GM23338 (cell line): ENCODE measurements at regions not wholly inside any gene's neighbourhood (a gene's known extent, or its start where the extent isn't known, plus 50 kb on each side); places are given as distances from the start of the nearest gene placed in this dataset.
"Not testable (repeated sequence)": the region's sequence is repeated elsewhere in the genome, so short reads cannot be mapped to it uniquely, and the experiment has no call there.

ENCODE experiments used
- ATAC-seq: fragments of 200-7000 bp; cut with Tn5 transposase; 3 replicates; pipeline ENCODE4 v1.9.1; 2020
- DNase-seq: peaks from one replicate; pipeline ENCODE4 v3.0.0-alpha.2; 2015; ENCODE audit warnings: low spot score
- H2AFZ ChIP-seq: fragments of 200-600 bp; sonication (generic); 2 replicates; pipeline ENCODE4 v1.8.0; 2016; ENCODE audit warnings: antibody characterized with exemption, mild to moderate bottlenecking, moderate library complexity
- H3F3A ChIP-seq: fragments of 200-600 bp; sonication (generic); replicated peaks from 2 replicates; pipeline ENCODE4 v1.8.0; 2017; ENCODE audit warnings: antibody characterized with exemption, mixed run types, low read depth
- H3K27ac ChIP-seq: fragments of 200-600 bp; sonication (generic); 2 replicates; pipeline ENCODE4 v1.6.1; 2016; ENCODE audit warnings: low read depth
- H3K27me3 ChIP-seq: fragments of 200-600 bp; sonication (generic); 2 replicates; pipeline ENCODE4 v1.8.0; 2016; ENCODE audit warnings: mild to moderate bottlenecking, mixed run types, moderate library complexity; ENCODE audit not compliant: insufficient read depth
- H3K36me3 ChIP-seq: fragments of 200-600 bp; sonication (generic); 2 replicates; pipeline ENCODE4 v1.8.0; 2016; ENCODE audit warnings: mild to moderate bottlenecking; ENCODE audit not compliant: insufficient read depth
- H3K4me1 ChIP-seq: fragments of 200-600 bp; sonication (generic); 2 replicates; pipeline ENCODE4 v1.8.0; 2016; ENCODE audit warnings: mild to moderate bottlenecking, moderate library complexity; ENCODE audit not compliant: insufficient read depth
- H3K4me2 ChIP-seq: fragments of 200-600 bp; sonication (generic); 2 replicates; pipeline ENCODE4 v1.7.1; 2017; ENCODE audit warnings: mixed run types
- H3K4me3 ChIP-seq: fragments of 200-600 bp; sonication (generic); 2 replicates; pipeline ENCODE4 v1.6.1; 2016; ENCODE audit warnings: mixed run types
- H3K79me2 ChIP-seq: fragments of 200-600 bp; sonication (generic); replicated peaks from 2 replicates; pipeline ENCODE4 v1.8.0; 2017; ENCODE audit warnings: mild to moderate bottlenecking; ENCODE audit not compliant: insufficient read depth
- H3K9me2 ChIP-seq: fragments of 200-600 bp; sonication (generic); 2 replicates; pipeline ENCODE4 v1.8.0; 2017; ENCODE audit not compliant: insufficient read depth
- H4K20me1 ChIP-seq: fragments of 200-600 bp; sonication (generic); replicated peaks from 2 replicates; pipeline ENCODE4 v1.8.0; 2017; ENCODE audit warnings: mild to moderate bottlenecking; ENCODE audit not compliant: insufficient read depth
- H3K27ac Mint-ChIP-seq: 2 replicates; pipeline ENCODE4 v1.8.0; 2020; ENCODE audit warnings: inconsistent platforms, mild to moderate bottlenecking, moderate library complexity, mixed read lengths
- H3K27me3 Mint-ChIP-seq: 3 replicates; pipeline ENCODE4 v1.8.0; 2022; ENCODE audit warnings: low read depth, mild to moderate bottlenecking, moderate library complexity, mixed read lengths, inconsistent platforms; ENCODE audit not compliant: insufficient read depth, poor library complexity
- H3K36me3 Mint-ChIP-seq: 3 replicates; pipeline ENCODE4 v1.8.0; 2021; ENCODE audit warnings: low read depth, mild to moderate bottlenecking, inconsistent platforms, moderate library complexity, mixed read lengths
- H3K4me1 Mint-ChIP-seq: 3 replicates; pipeline ENCODE4 v1.8.0; 2020; ENCODE audit warnings: mild to moderate bottlenecking, inconsistent platforms, mixed read lengths
- H3K4me3 Mint-ChIP-seq: 3 replicates; pipeline ENCODE4 v1.8.0; 2021; ENCODE audit warnings: moderate library complexity, mild to moderate bottlenecking, inconsistent platforms, mixed read lengths
- H3K9me3 Mint-ChIP-seq: 3 replicates; pipeline ENCODE4 v1.8.0; 2020; ENCODE audit warnings: moderate library complexity, mild to moderate bottlenecking, inconsistent platforms, mixed read lengths
- CREB1 ChIP-seq: fragments of 250-450 bp; sonication (Bioruptor Pico); IDR thresholded peaks from 2 replicates; pipeline ENCODE4 v1.5.0; 2020; ENCODE audit warnings: low read depth, mild to moderate bottlenecking, moderate library complexity
- CTCF ChIP-seq, 2 experiments: fragments of 200-600 bp in 1 of 2; sonication (generic) in 1 of 2; conservative IDR thresholded peaks; 2 replicates each; pipeline versions ENCODE4 v1.5.1 to v1.6.1; 2016 to 2017; ENCODE audit warnings: antibody characterized with exemption in 2 of 2, low read depth in 2 of 2, mild to moderate bottlenecking in 2 of 2, moderate library complexity in 1 of 2
- EZH2 ChIP-seq: fragments of 200-600 bp; sonication (generic); IDR thresholded peaks from one replicate; pipeline ENCODE4 v1.8.0; 2017; ENCODE audit warnings: antibody characterized with exemption, mild to moderate bottlenecking, low read depth; ENCODE audit not compliant: unreplicated experiment
- EZH2phosphoT487 ChIP-seq: fragments of 200-600 bp; sonication (generic); IDR thresholded peaks from one replicate; pipeline ENCODE4 v1.8.1; 2018; ENCODE audit warnings: antibody characterized with exemption; ENCODE audit not compliant: unreplicated experiment
- JUNB ChIP-seq: IDR thresholded peaks from one replicate; pipeline ENCODE4 v1.6.1; 2016; ENCODE audit warnings: antibody characterized with exemption; ENCODE audit not compliant: unreplicated experiment
- NANOG ChIP-seq: IDR thresholded peaks from 2 replicates; pipeline ENCODE4 v1.6.1; 2016; ENCODE audit warnings: antibody characterized with exemption, borderline replicate concordance
- STAT1 ChIP-seq: IDR thresholded peaks from one replicate; pipeline ENCODE4 v1.6.1; 2016; ENCODE audit warnings: antibody characterized with exemption; ENCODE audit not compliant: unreplicated experiment
- ZNF114 ChIP-seq: fragments of 250-450 bp; sonication (Bioruptor Pico); IDR thresholded peaks from 2 replicates; pipeline ENCODE4 v1.5.0; 2020; ENCODE audit warnings: mild to moderate bottlenecking, moderate library complexity
- ZNF331 ChIP-seq: fragments of 250-450 bp; sonication (Bioruptor Pico); IDR thresholded peaks from 2 replicates; pipeline ENCODE4 v1.5.0; 2020; ENCODE audit warnings: low read depth, mild to moderate bottlenecking, moderate library complexity
- TF ChIP-seq, protein P1 (sequence below): fragments of 250-450 bp; sonication (Bioruptor Pico); IDR thresholded peaks from 2 replicates; pipeline ENCODE4 v1.5.0; 2020; ENCODE audit warnings: mild to moderate bottlenecking, moderate library complexity

- no peak for TF ChIP-seq JUNB
- TF ChIP-seq STAT1, result no peak
- TF ChIP-seq EZH2phosphoT487, result no peak
- TF ChIP-seq ZNF331 (CRISPR knock-in tag), result no peak
- TF ChIP-seq CREB1 (CRISPR knock-in tag), result no peak
- TF ChIP-seq ZNF114 (CRISPR knock-in tag), result no peak
Observed at GRCh38 chr4:148901075-148901705, 459.0 kb upstream of the NR3C2 start (continued).

- H3K36me3 Mint-ChIP-seq, result peaks cover 39% of the 10 kb centered on the region
- not testable (repeated sequence) for H3K27ac Mint-ChIP-seq, H3K4me3 ChIP-seq, H3K79me2 ChIP-seq, H3K36me3 ChIP-seq, H3K4me3 Mint-ChIP-seq, DNase-seq, H3K27me3 Mint-ChIP-seq, ATAC-seq, H3K27me3 ChIP-seq, H3K27ac ChIP-seq, H3F3A ChIP-seq, H4K20me1 ChIP-seq, H3K9me2 ChIP-seq, H3K4me2 ChIP-seq, H2AFZ ChIP-seq
- peaks cover 52% of the 10 kb centered on the region for H3K9me3 Mint-ChIP-seq
- H3K4me1 ChIP-seq, result peaks cover 11% of the 10 kb centered on the region
- H3K4me1 Mint-ChIP-seq, result peaks cover 14% of the 10 kb centered on the region
Observed at GRCh38 chr4:148898139-148898538, 455.9 kb upstream of the NR3C2 start.

DNA sequence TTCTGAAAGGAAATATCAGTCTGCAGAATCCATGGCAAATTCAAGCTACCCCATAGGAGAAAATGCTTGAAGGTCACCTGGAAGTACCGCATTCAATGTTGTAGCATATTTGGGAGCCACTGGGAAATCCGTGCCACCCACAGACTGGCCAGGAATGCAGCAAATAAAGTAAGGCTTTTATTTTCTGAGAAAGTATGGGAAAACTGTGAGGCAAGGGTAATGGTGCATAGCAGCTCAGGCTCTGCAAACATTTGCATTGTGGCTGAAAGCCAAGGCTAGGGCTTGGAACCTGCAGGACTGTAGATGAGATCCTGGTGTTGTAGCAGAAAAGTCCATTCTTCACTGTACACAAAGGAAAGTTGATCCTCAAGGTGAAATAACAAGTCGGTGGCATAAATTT, 450.9 kb upstream of the NR3C2 start:
- Mint-ChIP-seq H3K27ac (no peak overlapping the region), H3K9me3 (peaks cover 27% of the 10 kb centered on the region), H3K36me3 (peaks cover 18% of the 10 kb centered on the region), H3K27me3 (no peaks in the 10 kb centered on the region), H3K4me1 (peaks cover 2% of the 10 kb centered on the region; the same call in 2 of the 3 replicates), H3K4me3 (no peak overlapping the region)
- H3F3A ChIP-seq, result no peaks in the 10 kb centered on the region
- H3K27ac ChIP-seq, result no peak overlapping the region
- H3K4me3 ChIP-seq, result no peak overlapping the region
- no peaks in the 10 kb centered on the region for H3K79me2 ChIP-seq
- ATAC-seq (no peak), DNase-seq (no peak)
- H3K36me3 ChIP-seq, result no peaks in the 10 kb centered on the region
- no peaks in the 10 kb centered on the region; the same call in 1 of the 2 replicates for H3K9me2 ChIP-seq
- no peaks in the 10 kb centered on the region for H3K27me3 ChIP-seq
- no peaks in the 10 kb centered on the region for H3K4me1 ChIP-seq
- H4K20me1 ChIP-seq, result no peaks in the 10 kb centered on the region
- TF ChIP-seq ZNF114 (CRISPR knock-in tag), result no peak
- TF ChIP-seq CTCF (conservative IDR thresholded peaks at IDR 0.05; ENCODE audit: low read depth in 2 of 2), result no peak
- no peak for TF ChIP-seq EZH2
- no peak for TF ChIP-seq NANOG
- TF ChIP-seq, protein P1, sequence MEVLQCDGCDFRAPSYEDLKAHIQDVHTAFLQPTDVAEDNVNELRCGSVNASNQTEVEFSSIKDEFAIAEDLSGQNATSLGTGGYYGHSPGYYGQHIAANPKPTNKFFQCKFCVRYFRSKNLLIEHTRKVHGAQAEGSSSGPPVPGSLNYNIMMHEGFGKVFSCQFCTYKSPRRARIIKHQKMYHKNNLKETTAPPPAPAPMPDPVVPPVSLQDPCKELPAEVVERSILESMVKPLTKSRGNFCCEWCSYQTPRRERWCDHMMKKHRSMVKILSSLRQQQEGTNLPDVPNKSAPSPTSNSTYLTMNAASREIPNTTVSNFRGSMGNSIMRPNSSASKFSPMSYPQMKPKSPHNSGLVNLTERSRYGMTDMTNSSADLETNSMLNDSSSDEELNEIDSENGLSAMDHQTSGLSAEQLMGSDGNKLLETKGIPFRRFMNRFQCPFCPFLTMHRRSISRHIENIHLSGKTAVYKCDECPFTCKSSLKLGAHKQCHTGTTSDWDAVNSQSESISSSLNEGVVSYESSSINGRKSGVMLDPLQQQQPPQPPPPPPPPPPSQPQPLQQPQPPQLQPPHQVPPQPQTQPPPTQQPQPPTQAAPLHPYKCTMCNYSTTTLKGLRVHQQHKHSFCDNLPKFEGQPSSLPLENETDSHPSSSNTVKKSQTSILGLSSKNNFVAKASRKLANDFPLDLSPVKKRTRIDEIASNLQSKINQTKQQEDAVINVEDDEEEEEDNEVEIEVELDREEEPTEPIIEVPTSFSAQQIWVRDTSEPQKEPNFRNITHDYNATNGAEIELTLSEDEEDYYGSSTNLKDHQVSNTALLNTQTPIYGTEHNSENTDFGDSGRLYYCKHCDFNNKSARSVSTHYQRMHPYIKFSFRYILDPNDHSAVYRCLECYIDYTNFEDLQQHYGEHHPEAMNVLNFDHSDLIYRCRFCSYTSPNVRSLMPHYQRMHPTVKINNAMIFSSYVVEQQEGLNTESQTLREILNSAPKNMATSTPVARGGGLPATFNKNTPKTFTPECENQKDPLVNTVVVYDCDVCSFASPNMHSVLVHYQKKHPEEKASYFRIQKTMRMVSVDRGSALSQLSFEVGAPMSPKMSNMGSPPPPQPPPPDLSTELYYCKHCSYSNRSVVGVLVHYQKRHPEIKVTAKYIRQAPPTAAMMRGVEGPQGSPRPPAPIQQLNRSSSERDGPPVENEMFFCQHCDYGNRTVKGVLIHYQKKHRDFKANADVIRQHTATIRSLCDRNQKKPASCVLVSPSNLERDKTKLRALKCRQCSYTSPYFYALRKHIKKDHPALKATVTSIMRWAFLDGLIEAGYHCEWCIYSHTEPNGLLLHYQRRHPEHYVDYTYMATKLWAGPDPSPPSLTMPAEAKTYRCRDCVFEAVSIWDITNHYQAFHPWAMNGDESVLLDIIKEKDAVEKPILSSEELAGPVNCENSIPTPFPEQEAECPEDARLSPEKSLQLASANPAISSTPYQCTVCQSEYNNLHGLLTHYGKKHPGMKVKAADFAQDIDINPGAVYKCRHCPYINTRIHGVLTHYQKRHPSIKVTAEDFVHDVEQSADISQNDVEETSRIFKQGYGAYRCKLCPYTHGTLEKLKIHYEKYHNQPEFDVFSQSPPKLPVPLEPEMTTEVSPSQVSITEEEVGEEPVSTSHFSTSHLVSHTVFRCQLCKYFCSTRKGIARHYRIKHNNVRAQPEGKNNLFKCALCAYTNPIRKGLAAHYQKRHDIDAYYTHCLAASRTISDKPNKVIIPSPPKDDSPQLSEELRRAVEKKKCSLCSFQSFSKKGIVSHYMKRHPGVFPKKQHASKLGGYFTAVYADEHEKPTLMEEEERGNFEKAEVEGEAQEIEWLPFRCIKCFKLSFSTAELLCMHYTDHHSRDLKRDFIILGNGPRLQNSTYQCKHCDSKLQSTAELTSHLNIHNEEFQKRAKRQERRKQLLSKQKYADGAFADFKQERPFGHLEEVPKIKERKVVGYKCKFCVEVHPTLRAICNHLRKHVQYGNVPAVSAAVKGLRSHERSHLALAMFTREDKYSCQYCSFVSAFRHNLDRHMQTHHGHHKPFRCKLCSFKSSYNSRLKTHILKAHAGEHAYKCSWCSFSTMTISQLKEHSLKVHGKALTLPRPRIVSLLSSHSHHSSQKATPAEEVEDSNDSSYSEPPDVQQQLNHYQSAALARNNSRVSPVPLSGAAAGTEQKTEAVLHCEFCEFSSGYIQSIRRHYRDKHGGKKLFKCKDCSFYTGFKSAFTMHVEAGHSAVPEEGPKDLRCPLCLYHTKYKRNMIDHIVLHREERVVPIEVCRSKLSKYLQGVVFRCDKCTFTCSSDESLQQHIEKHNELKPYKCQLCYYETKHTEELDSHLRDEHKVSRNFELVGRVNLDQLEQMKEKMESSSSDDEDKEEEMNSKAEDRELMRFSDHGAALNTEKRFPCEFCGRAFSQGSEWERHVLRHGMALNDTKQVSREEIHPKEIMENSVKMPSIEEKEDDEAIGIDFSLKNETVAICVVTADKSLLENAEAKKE (CRISPR knock-in tag), result no peak
- H2AFZ ChIP-seq, result no peak overlapping the region
- H3K4me2 ChIP-seq, result no peak overlapping the region
